Activated B cell treated with CpG ODN at 0.5 μM for 24 hours (primary cell): ENCODE measurements at regions not wholly inside any gene's neighbourhood (a gene's known extent, or its start where the extent isn't known, plus 50 kb on each side); places are given as distances from the start of the nearest gene placed in this dataset.

Source experiments
- ATAC-seq: fragments of 200-7000 bp; cut with Tn5 transposase; one replicate; pipeline ENCODE4 v1.10.0; 2021; ENCODE audit warnings: low read depth, mild to moderate bottlenecking, moderate library complexity
- CTCF ChIA-PET: fragments of 350-600 bp; sonication (Branson Sonifier 250); formaldehyde crosslinking; loops from one replicate; lab custom pipeline; 2021; ENCODE audit warnings: antibody characterized with exemption; lab: Charles Lee
- POLR2A ChIA-PET: fragments of 350-600 bp; sonication (Branson Sonifier 250); formaldehyde crosslinking; loops from one replicate; lab custom pipeline; 2021; ENCODE audit warnings: antibody characterized with exemption; lab: Charles Lee
- DNase-seq: peaks from one replicate; pipeline ENCODE4 v3.0.0; 2022
- H3K27ac Mint-ChIP-seq: one replicate; pipeline ENCODE4 v1.8.0; 2020; ENCODE audit warnings: mixed read lengths
- H3K27me3 Mint-ChIP-seq: one replicate; pipeline ENCODE4 v1.8.0; 2021; ENCODE audit warnings: mixed read lengths
- H3K36me3 Mint-ChIP-seq: one replicate; pipeline ENCODE4 v1.8.0; 2021; ENCODE audit warnings: low read depth, mixed read lengths
- H3K4me1 Mint-ChIP-seq: one replicate; pipeline ENCODE4 v1.8.0; 2021; ENCODE audit warnings: mixed read lengths
- H3K4me3 Mint-ChIP-seq: one replicate; pipeline ENCODE4 v1.8.0; 2020; ENCODE audit warnings: mild to moderate bottlenecking, mixed read lengths
- H3K9me3 Mint-ChIP-seq: one replicate; pipeline ENCODE4 v1.8.0; 2020; ENCODE audit warnings: mixed read lengths
- intact Hi-C: fragments of 100-400 bp; cut with micrococcal nuclease; formaldehyde crosslinking; loops from one replicate; pipeline ENCODE4 v1.15.1; 2024
- TF ChIP-seq, protein P1 (sequence below): fragments of 200-600 bp; IDR thresholded peaks from one replicate; pipeline ENCODE4 v1.8.0; 2022; ENCODE audit warnings: antibody characterized with exemption, mild to moderate bottlenecking

DNA sequence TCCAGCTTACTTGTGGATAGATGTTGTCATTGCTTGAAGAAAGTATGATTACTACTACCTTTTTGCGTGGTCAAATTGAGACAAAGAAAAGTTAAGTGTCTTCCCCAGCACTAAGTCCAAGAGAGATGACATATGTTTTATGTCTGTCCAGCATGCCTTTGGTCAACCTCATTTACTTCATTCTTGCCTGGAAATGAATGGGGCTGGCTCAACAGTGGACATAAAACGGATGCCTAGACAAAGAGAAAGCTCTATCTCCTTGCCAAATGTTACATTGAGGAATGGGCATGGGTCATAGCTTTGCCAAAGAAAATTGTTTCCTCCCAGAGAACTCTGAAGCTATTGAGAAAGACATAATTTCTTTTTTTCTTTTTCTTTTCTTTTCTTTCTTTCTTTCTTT lies 82.4 kb upstream of the PLPPR4 start:
- POLR2A ChIA-PET = no interaction called here
- Mint-ChIP-seq H3K36me3 (no peaks in the 10 kb centered on the region), H3K27ac (no peak overlapping the region), H3K27me3 (no peaks in the 10 kb centered on the region), H3K4me1 (no peaks in the 10 kb centered on the region), H3K9me3 (no peaks in the 10 kb centered on the region), H3K4me3 (no peak overlapping the region)
- ATAC-seq (no peak), DNase-seq (no peak)
- intact Hi-C loops = loop anchor here (2.0 to 5.0 kb wide), 2 partner anchors 390 to 1277 kb away; no protein-coding TSS in a partner anchor
- CTCF ChIA-PET = interaction anchor here (1.1 to 1.8 kb wide), 4 partner anchors 17 to 1687 kb away, joined by 3 to 5 read pairs (median 4); no protein-coding TSS in a partner anchor
- TF ChIP-seq, protein P1, sequence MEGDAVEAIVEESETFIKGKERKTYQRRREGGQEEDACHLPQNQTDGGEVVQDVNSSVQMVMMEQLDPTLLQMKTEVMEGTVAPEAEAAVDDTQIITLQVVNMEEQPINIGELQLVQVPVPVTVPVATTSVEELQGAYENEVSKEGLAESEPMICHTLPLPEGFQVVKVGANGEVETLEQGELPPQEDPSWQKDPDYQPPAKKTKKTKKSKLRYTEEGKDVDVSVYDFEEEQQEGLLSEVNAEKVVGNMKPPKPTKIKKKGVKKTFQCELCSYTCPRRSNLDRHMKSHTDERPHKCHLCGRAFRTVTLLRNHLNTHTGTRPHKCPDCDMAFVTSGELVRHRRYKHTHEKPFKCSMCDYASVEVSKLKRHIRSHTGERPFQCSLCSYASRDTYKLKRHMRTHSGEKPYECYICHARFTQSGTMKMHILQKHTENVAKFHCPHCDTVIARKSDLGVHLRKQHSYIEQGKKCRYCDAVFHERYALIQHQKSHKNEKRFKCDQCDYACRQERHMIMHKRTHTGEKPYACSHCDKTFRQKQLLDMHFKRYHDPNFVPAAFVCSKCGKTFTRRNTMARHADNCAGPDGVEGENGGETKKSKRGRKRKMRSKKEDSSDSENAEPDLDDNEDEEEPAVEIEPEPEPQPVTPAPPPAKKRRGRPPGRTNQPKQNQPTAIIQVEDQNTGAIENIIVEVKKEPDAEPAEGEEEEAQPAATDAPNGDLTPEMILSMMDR = no peak

DNA sequence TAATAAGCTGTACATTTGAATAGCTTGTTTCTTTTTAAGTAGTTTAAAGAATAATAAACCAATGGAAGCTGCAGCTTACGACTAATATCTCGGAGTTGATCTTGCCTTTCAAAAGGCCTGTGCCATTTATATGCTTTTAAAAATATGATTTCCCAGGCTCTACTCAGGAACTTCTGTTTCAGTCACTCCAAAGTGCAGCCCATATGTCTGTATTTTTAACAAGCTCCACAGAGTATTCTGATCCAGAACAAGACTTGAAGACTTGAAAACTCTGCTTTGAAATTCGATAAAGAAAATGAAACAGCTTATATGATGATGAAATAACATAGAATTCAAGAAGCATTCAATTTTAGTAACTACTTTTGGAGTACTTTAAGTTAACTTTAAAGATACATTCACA lies 79.1 kb upstream of the PLPPR4 start:
- H3K9me3 Mint-ChIP-seq = no peaks in the 10 kb centered on the region
- no peak for ATAC-seq
- H3K27ac Mint-ChIP-seq = no peak overlapping the region
- H3K27me3 Mint-ChIP-seq = no peaks in the 10 kb centered on the region
- TF ChIP-seq, protein P1 = no peak
- ChIA-PET CTCF (interaction anchor here (1.9 kb wide), 1 partner anchor 10 kb away, joined by 8 read pairs; no protein-coding TSS in a partner anchor), POLR2A (no interaction called here)
- intact Hi-C loops = no loop called here
- no peak for DNase-seq
- no peaks in the 10 kb centered on the region for H3K36me3 Mint-ChIP-seq
- H3K4me1 Mint-ChIP-seq = no peaks in the 10 kb centered on the region
- H3K4me3 Mint-ChIP-seq = no peak overlapping the region

DNA sequence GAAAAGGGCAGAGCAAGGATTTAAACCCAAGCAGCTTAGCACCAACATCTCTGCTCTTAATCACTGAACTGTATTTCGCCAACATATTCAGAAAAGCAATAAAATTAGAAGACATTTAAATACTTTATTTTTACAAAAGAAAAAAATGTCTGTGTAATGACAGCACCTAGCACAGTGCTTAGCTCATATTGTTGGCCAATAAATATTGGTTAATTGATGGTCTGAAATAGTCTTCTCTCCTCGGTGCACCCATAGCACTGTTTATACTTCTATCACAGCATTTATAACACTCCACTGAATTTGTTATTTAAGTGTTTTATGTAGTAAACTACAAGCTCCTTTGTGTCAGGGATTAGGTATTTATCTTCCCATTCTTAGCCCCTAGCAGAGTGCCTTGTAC lies 70.9 kb upstream of the PLPPR4 start:
- H3K4me3 Mint-ChIP-seq = no peak overlapping the region
- no peaks in the 10 kb centered on the region for H3K9me3 Mint-ChIP-seq
- intact Hi-C loops = no loop called here
- ChIA-PET CTCF (no interaction called here), POLR2A (no interaction called here)
- peaks cover 2% of the 10 kb centered on the region for H3K27me3 Mint-ChIP-seq
- TF ChIP-seq, protein P1 = no peak
- no peaks in the 10 kb centered on the region for H3K4me1 Mint-ChIP-seq
- no peak overlapping the region for H3K27ac Mint-ChIP-seq
- DNase-seq (no peak), ATAC-seq (no peak)
- no peaks in the 10 kb centered on the region for H3K36me3 Mint-ChIP-seq

DNA sequence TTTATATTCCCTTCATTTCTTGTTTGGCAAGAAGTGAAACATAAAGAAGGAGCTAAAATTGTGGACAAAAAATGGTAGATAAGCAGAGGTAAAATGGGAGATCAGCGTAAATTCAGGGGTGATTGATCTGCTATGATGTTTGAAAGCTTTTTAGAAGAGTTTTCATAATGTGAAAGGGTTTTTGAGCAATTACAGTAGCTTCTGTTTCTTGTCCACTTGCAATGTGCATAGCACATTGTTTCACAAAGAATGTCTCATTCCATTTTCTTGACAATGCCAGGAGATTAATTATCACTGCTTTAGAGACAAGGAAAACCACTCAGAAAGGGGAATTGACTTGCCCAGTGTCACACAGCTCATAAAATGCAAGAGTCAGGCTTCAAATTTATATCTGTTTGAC lies 65.9 kb upstream of the PLPPR4 start:
- ChIA-PET CTCF (interaction anchor here (1.2 kb wide), 1 partner anchor 16 kb away, joined by 3 read pairs; no protein-coding TSS in a partner anchor), POLR2A (no interaction called here)
- Mint-ChIP-seq H3K27me3 (no peaks in the 10 kb centered on the region), H3K36me3 (no peaks in the 10 kb centered on the region), H3K9me3 (no peaks in the 10 kb centered on the region), H3K4me3 (no peak overlapping the region), H3K27ac (no peak overlapping the region), H3K4me1 (no peaks in the 10 kb centered on the region)
- DNase-seq = no peak
- intact Hi-C loops = no loop called here
- ATAC-seq = no peak
- TF ChIP-seq, protein P1 = no peak

DNA sequence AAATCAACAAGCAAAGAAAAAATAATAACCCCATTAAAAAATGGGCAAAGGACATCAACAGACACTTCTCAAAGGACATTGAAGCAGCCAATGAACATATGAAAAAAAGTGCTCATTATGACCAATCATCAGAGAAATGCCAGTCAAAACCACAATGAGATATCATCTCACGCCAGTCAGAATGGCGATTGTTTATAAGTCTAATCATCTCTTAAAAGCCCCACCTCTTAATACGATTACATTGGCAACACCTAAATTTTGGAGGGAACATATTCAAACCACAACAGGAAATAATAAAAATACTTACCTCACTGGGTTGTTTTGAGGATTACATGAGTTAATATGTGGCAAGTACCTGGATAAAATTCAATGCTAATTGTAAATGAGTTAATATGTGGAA lies 57.1 kb upstream of the PLPPR4 start:
- Mint-ChIP-seq H3K4me3 (no peak overlapping the region), H3K27ac (no peak overlapping the region), H3K36me3 (no peaks in the 10 kb centered on the region), H3K4me1 (no peaks in the 10 kb centered on the region), H3K9me3 (no peaks in the 10 kb centered on the region), H3K27me3 (no peaks in the 10 kb centered on the region)
- ChIA-PET POLR2A (no interaction called here), CTCF (no interaction called here)
- intact Hi-C loops = no loop called here
- TF ChIP-seq, protein P1 = no peak
- ATAC-seq (no peak), DNase-seq (no peak)
